Spleen (tissue), 7 donors: ENCODE measurements at regions not wholly inside any gene's neighbourhood (a gene's known extent, or its start where the extent isn't known, plus 50 kb on each side); places are given as distances from the start of the nearest gene placed in this dataset.

Experiments used
- POLR2A ChIP-seq, 3 donors: fragments of 450-650 bp; IDR thresholded peaks; one replicate each; pipeline ENCODE4 v1.5.1; 2017; ENCODE audit warnings: antibody characterized with exemption in 3 of 3, mild to moderate bottlenecking in 1 of 3
- POLR2AphosphoS5 ChIP-seq, 3 donors: sonication (generic); formaldehyde crosslinking; IDR thresholded peaks; one replicate each; pipeline ENCODE4 v1.5.1; 2017; ENCODE audit warnings: antibody characterized with exemption in 3 of 3
- TF ChIP-seq, protein P1 (sequence below), 11 experiments: fragments of 200-600 bp in 7 of 11; fragments of 450-650 bp in 4 of 11; sonication (generic) in 4 of 11; IDR thresholded peaks in 8 of 11; conservative IDR thresholded peaks in 3 of 11; 1 replicate in 7 of 11; 2 replicates in 4 of 11; pipeline versions ENCODE4 v1.4.0 to v1.8.0; 2016 to 2021; ENCODE audit warnings: antibody characterized with exemption in 11 of 11, inconsistent platforms in 4 of 11, mild to moderate bottlenecking in 1 of 11
- donor health status: DM: no; HTN: no; CAD: no; lungs with moderate emphysema.
- donor health status: DM: no; HTN: no; CAD: no.
- donor health status: DM: no; HTN: no; CAD: no.

DNA sequence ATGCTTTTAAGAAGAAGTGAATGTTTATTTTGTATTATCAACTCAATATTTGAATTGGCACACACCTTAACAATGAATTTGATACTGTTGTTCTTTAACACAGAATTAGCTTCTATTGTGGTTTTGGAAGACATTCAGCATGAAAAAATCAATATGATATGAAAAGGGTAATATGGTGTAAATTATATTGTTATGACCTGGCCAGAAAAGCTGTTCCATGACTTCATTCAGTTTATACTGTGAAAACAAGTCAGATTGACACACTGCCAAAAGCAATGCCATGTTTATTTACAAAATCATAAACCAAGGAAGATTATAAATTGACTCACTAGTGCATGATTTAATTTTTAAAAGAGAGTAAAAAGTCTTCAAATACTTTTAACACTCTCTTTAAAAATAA, 851.4 kb upstream of the SEL1L start:
- TF ChIP-seq POLR2A (IDR thresholded peaks at IDR 0.05) (no peak), POLR2AphosphoS5 (IDR thresholded peaks at IDR 0.05) (no peak)
- TF ChIP-seq, protein P1, sequence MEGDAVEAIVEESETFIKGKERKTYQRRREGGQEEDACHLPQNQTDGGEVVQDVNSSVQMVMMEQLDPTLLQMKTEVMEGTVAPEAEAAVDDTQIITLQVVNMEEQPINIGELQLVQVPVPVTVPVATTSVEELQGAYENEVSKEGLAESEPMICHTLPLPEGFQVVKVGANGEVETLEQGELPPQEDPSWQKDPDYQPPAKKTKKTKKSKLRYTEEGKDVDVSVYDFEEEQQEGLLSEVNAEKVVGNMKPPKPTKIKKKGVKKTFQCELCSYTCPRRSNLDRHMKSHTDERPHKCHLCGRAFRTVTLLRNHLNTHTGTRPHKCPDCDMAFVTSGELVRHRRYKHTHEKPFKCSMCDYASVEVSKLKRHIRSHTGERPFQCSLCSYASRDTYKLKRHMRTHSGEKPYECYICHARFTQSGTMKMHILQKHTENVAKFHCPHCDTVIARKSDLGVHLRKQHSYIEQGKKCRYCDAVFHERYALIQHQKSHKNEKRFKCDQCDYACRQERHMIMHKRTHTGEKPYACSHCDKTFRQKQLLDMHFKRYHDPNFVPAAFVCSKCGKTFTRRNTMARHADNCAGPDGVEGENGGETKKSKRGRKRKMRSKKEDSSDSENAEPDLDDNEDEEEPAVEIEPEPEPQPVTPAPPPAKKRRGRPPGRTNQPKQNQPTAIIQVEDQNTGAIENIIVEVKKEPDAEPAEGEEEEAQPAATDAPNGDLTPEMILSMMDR (IDR thresholded peaks at IDR 0.05 in 8 of 11, conservative IDR thresholded peaks at IDR 0.05 in 3 of 11), result no peak
